ENCODE measurements at regions not wholly inside any gene's neighbourhood (a gene's known extent, or its start where the extent isn't known, plus 50 kb on each side); places are given as distances from the start of the nearest gene placed in this dataset.
"Not testable (repeated sequence)": the region's sequence is repeated elsewhere in the genome, so short reads cannot be mapped to it uniquely, and the experiment has no call there.

DNA sequence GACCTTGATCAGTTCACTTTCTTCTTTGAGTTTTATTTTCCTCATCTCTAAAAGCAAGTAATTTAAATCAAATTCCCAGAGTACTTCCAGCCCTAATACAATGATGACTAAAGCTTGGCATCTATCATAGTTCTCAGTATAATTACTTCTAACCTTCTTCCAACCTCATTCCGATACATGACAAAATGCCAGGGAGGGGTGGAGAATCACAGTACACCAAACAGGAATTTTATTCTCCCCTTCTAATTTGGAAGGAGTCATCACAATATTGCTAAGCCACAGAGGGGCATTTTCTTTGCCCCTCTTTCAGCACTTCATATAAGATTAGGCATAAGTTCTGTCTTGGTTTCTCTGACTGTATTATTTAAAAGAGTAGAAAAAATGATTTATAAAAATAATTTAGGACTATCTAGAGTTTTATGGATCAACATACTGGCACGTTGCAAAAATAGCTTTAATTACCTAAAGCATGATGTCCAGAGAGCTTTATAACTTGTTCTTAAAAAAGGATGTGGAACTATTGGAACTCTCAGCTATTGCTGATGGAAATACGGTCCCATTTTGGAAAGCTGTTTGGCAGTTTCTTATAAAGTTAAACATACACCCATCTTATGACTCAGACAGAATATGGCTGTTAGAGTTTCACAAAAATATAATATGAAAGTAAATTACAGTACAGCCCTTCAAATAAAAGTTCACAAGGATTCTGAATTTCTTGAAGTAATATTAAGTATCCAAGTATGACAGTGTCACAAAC, 86.9 kb upstream of the UBE2E2 start:
- DNase-seq = no peak

GRCh38 chr3:23117856-23118255, 85.3 kb upstream of the UBE2E2 start:
- no peak for DNase-seq

DNA sequence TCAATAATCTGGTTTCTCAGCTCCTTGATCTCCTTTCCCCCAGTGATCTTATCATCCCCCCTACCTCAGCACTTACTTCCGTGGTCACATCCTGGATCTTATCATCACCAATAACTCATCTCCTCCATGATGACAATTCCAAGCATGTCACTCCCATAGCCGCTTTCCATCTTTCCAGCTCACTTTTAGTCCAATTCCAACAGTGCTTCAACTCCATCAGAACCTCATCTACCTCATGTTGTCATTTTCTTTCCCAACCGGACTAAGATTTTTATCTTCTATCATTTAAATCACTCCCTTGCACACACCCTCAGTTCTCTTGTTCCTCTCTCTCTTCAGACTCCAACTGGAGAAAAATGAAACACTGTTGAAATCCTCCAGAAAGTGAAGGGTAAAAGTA, 75.9 kb upstream of the UBE2E2 start:
- DNase-seq = no peak

DNA sequence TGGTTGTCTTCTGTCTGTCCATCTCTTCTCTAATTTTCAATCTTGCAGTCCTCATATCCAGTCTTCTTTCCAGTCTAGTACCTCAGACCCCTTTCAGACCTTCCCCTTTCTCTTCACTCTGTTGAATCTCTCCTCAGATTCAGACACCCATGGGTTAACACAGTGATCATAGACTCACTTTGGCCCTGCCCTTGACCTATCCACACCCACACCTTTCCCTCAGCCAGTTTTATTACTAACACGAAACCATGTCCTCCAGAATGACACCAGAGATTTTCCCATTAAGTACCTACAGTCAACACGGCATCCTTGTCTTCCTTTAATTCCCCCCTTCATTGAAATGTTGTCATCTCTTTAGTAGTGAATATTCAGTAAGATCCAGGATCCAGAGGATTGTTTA, 74.5 kb upstream of the UBE2E2 start:
- DNase-seq = no peak

- no peak for DNase-seq
These were observed 74.0 kb upstream of the UBE2E2 start for GRCh38 chr3:23129117-23129516.

DNA sequence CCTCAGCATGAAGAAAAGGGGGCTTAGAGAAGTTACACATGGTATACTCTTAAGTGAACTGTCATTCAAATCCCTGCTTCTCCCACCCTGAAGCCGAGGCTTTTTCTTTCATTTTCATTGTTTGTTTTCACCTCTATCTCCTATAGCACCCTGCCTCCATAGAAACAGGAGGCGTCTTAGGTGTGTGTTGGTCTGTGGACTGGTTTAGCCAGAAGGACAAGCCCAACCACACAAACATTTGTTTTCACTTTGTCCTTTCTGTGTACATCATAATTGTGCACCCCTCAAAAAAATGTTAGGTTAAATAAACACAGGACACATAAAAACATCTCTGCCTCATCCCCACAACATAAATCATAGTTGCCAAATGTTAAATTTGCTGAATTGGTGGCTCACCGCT, 73.3 kb upstream of the UBE2E2 start:
- DNase-seq = no peak

DNA sequence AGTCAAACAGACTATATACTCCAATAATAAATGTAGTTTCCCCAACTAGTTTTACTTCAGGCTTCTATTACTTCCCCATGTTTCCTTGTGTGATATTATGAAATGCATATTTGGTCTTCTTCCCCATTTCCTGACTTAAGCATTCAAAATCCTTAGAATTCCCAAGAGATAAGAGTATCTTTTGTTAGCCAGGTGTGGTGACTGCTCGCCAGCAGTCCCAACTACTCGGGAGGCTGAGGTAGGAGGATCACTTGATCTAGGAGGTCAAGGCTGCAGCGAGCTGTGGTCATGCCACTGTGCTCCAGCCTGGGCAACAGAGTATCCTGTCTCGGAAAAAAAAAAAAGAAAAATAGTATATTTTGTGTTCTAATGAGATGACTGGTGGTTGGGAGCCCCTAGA, 72.7 kb upstream of the UBE2E2 start:
- no peak for DNase-seq

- DNase-seq = no peak
These were observed 67.9 kb upstream of the UBE2E2 start for GRCh38 chr3:23135026-23135785.

- no peak for DNase-seq
These were observed 67.1 kb upstream of the UBE2E2 start for GRCh38 chr3:23136054-23136453.

GRCh38 chr3:23144051-23144450, 59.1 kb upstream of the UBE2E2 start:
- DNase-seq = not testable (repeated sequence)

GRCh38 chr3:23146163-23146562, 57.0 kb upstream of the UBE2E2 start:
- DNase-seq = no peak

DNA sequence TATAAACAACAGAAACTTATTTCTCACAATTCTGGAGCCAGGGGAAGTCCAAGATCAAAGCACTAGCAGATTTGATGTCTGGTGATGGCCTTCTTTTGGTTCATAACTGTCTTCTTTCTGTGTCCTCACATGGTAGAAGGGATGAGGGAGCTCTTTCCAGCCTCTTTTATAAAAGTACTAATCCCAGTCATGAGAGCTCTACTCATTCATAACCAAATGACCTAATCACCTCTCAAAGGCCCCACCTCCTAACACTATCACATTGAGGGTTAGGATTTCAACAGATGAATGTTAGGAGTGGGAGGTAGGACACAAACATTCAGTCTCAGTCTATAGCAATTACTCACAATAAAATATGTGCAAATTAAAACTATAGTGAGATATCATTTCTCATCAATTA, 50.1 kb upstream of the UBE2E2 start:
- DNase-seq = no peak

Measured in islet precursor cell (in vitro differentiated cells).